IMR-90 (cell line): ENCODE measurements at regions not wholly inside any gene's neighbourhood (a gene's known extent, or its start where the extent isn't known, plus 50 kb on each side); places are given as distances from the start of the nearest gene placed in this dataset.

Experiments used
- ATAC-seq: fragments of 200-7000 bp; cut with Tn5 transposase; 2 replicates; pipeline ENCODE4 v1.9.1; 2020; ENCODE audit warnings: low read depth, mild to moderate bottlenecking, moderate library complexity
- BruUV-seq: library from RNA; stranded (reverse); fragments of 400-500 nt; replicated peaks from 2 replicates; lab custom pipeline; 2021; lab: Mats Ljungman, UMichigan
- CTCF ChIA-PET: fragments of 300-600 bp; formaldehyde crosslinking; extraction: SDS; loops from one replicate; lab custom pipeline; 2021; ENCODE audit warnings: antibody characterized with exemption; lab: Yijun Ruan, JAX
- POLR2A ChIA-PET: fragments of 300-600 bp; sonication (Branson Sonifier 250); formaldehyde crosslinking; loops from one replicate; lab custom pipeline; 2022; ENCODE audit warnings: antibody characterized with exemption; ENCODE audit not compliant: unreplicated experiment; lab: Charles Lee
- DNase-seq: peaks from one replicate; pipeline ENCODE4 v3.0.0; 2013
- H2AFZ ChIP-seq: replicated peaks from 2 replicates; pipeline ENCODE3; 2013; ENCODE audit warnings: low read length, mild to moderate bottlenecking; ENCODE audit not compliant: poor library complexity
- H2AK5ac ChIP-seq: 2 replicates; pipeline ENCODE4 v1.6.1; 2013; ENCODE audit warnings: low read depth, low read length, inconsistent platforms
- H2AK9ac ChIP-seq: replicated peaks from 2 replicates; pipeline ENCODE3; 2013; ENCODE audit warnings: mild to moderate bottlenecking, low read depth, low read length, moderate library complexity; ENCODE audit not compliant: poor library complexity
- H2BK120ac ChIP-seq: 2 replicates; pipeline ENCODE4 v1.6.1; 2013; ENCODE audit warnings: low read depth, low read length, inconsistent platforms
- H2BK15ac ChIP-seq: 3 replicates; pipeline ENCODE4 v1.6.1; 2013; ENCODE audit warnings: low read depth, low read length, inconsistent platforms
- H2BK20ac ChIP-seq: 2 replicates; pipeline ENCODE4 v1.6.1; 2013; ENCODE audit warnings: low read depth, mild to moderate bottlenecking, inconsistent platforms, low read length, moderate library complexity
- H2BK5ac ChIP-seq: 2 replicates; pipeline ENCODE4 v1.6.1; 2013; ENCODE audit warnings: mild to moderate bottlenecking, low read depth, low read length, inconsistent platforms; ENCODE audit not compliant: poor library complexity, severe bottlenecking
- H3K14ac ChIP-seq: replicated peaks from 2 replicates; pipeline ENCODE4 v1.6.1; 2013; ENCODE audit warnings: low read depth, low read length, inconsistent platforms
- H3K18ac ChIP-seq: 2 replicates; pipeline ENCODE4 v1.6.1; 2013; ENCODE audit warnings: low read depth, low read length, control low read depth
- H3K23ac ChIP-seq: 2 replicates; pipeline ENCODE4 v1.6.1; 2013; ENCODE audit warnings: low read depth, low read length, inconsistent platforms
- H3K27ac ChIP-seq: 2 replicates; pipeline ENCODE4 v1.5.1; 2013; ENCODE audit warnings: mild to moderate bottlenecking, control low read depth, low read length; ENCODE audit not compliant: insufficient read depth
- H3K27me3 ChIP-seq: 2 replicates; pipeline ENCODE4 v1.6.1; 2013; ENCODE audit warnings: low read length; ENCODE audit not compliant: control insufficient read depth, insufficient read depth
- H3K36me3 ChIP-seq: 2 replicates; pipeline ENCODE4 v1.6.1; 2013; ENCODE audit warnings: low read length, mixed read lengths; ENCODE audit not compliant: control insufficient read depth, insufficient read depth
- H3K4ac ChIP-seq: 2 replicates; pipeline ENCODE4 v1.6.1; 2013; ENCODE audit warnings: low read depth, low read length, inconsistent platforms
- H3K4me1 ChIP-seq: 2 replicates; pipeline ENCODE4 v1.6.1; 2013; ENCODE audit warnings: low read length, mixed read lengths; ENCODE audit not compliant: control insufficient read depth, insufficient read depth
- H3K4me2 ChIP-seq: 2 replicates; pipeline ENCODE4 v1.6.1; 2013; ENCODE audit warnings: low read depth, mild to moderate bottlenecking, control low read depth, low read length, moderate library complexity
- H3K4me3 ChIP-seq: 2 replicates; pipeline ENCODE4 v1.5.1; 2013; ENCODE audit warnings: low read depth, mild to moderate bottlenecking, control low read depth, low read length, moderate library complexity; ENCODE audit not compliant: insufficient read depth
- H3K56ac ChIP-seq: 2 replicates; pipeline ENCODE4 v1.6.1; 2013; ENCODE audit warnings: low read length, inconsistent platforms; ENCODE audit not compliant: insufficient read depth; ENCODE audit errors: extremely low read depth
- H3K79me1 ChIP-seq, 2 experiments: 2 replicates each; pipeline ENCODE4 v1.6.1; 2013; ENCODE audit warnings: low read length in 2 of 2, inconsistent platforms in 1 of 2, low read depth in 1 of 2
- H3K9ac ChIP-seq: 2 replicates; pipeline ENCODE4 v1.6.1; 2013; ENCODE audit warnings: low read depth, low read length, control low read depth
- H3K9me1 ChIP-seq: 2 replicates; pipeline ENCODE4 v1.6.1; 2013; ENCODE audit warnings: low read length, inconsistent platforms; ENCODE audit not compliant: insufficient read depth
- H3K9me3 ChIP-seq: 2 replicates; pipeline ENCODE4 v1.6.1; 2013; ENCODE audit warnings: low read length; ENCODE audit not compliant: control insufficient read depth, insufficient read depth
- H4K20me1 ChIP-seq: 2 replicates; pipeline ENCODE4 v1.6.1; 2013; ENCODE audit warnings: low read length, inconsistent platforms; ENCODE audit not compliant: insufficient read depth
- H4K5ac ChIP-seq: 2 replicates; pipeline ENCODE4 v1.6.1; 2013; ENCODE audit warnings: mild to moderate bottlenecking, low read depth, low read length, control low read depth
- H4K8ac ChIP-seq, 2 experiments: 2 replicates each; pipeline ENCODE4 v1.6.1; 2013; ENCODE audit warnings: low read depth in 2 of 2, low read length in 2 of 2, control low read depth in 1 of 2, inconsistent platforms in 1 of 2
- H4K91ac ChIP-seq: 2 replicates; pipeline ENCODE4 v1.6.1; 2013; ENCODE audit warnings: low read depth, low read length, inconsistent platforms; ENCODE audit not compliant: insufficient read depth
- BHLHE40 ChIP-seq: fragments of 150-350 bp; IDR thresholded peaks from 2 replicates; pipeline ENCODE4 v1.6.1; 2016; ENCODE audit warnings: mild to moderate bottlenecking, low read depth, low read length
- CEBPB ChIP-seq: IDR thresholded peaks from 2 replicates; pipeline ENCODE4 v1.6.1; 2012; ENCODE audit warnings: low read depth, low read length, improper control_type of control experiment
- CHD1 ChIP-seq: IDR thresholded peaks from 2 replicates; pipeline ENCODE4 v1.6.1; 2012; ENCODE audit warnings: low read depth, low read length, improper control_type of control experiment
- CTCF ChIP-seq: conservative IDR thresholded peaks from 2 replicates; pipeline ENCODE4 v1.5.1; 2012; ENCODE audit warnings: mild to moderate bottlenecking, low read depth, low read length, improper control_type of control experiment
- ELK1 ChIP-seq: fragments of 150-350 bp; IDR thresholded peaks from 2 replicates; pipeline ENCODE4 v1.6.1; 2016; ENCODE audit warnings: low read depth, mild to moderate bottlenecking, low read length, moderate library complexity, borderline replicate concordance
- FOS ChIP-seq: fragments of 150-350 bp; IDR thresholded peaks from 2 replicates; pipeline ENCODE4 v1.6.1; 2016; ENCODE audit warnings: low read depth, low read length
- MAFK ChIP-seq: IDR thresholded peaks from 2 replicates; pipeline ENCODE4 v1.6.1; 2012; ENCODE audit warnings: low read depth, low read length, improper control_type of control experiment
- MAZ ChIP-seq: IDR thresholded peaks from 2 replicates; pipeline ENCODE4 v1.6.1; 2012; ENCODE audit warnings: low read depth, mild to moderate bottlenecking, low read length, improper control_type of control experiment, moderate library complexity, borderline replicate concordance
- MXI1 ChIP-seq: IDR thresholded peaks from 2 replicates; pipeline ENCODE4 v1.6.1; 2012; ENCODE audit warnings: low read depth, mild to moderate bottlenecking, low read length, moderate library complexity, borderline replicate concordance
- NFE2L2 ChIP-seq: fragments of 150-350 bp; IDR thresholded peaks from 2 replicates; pipeline ENCODE4 v1.6.1; 2016; ENCODE audit warnings: low read depth, mild to moderate bottlenecking, low read length
- POLR2A ChIP-seq: IDR thresholded peaks from 2 replicates; pipeline ENCODE4 v1.6.1; 2012; ENCODE audit warnings: mild to moderate bottlenecking, low read depth, low read length
- RAD21 ChIP-seq: IDR thresholded peaks from 2 replicates; pipeline ENCODE4 v1.6.1; 2012; ENCODE audit warnings: low read length, improper control_type of control experiment
- RCOR1 ChIP-seq: IDR thresholded peaks from 2 replicates; pipeline ENCODE4 v1.6.1; 2012; ENCODE audit warnings: mild to moderate bottlenecking, low read length, improper control_type of control experiment; ENCODE audit not compliant: insufficient replicate concordance
- RFX5 ChIP-seq: IDR thresholded peaks from 2 replicates; pipeline ENCODE4 v1.8.0; 2012; ENCODE audit warnings: low read depth, mild to moderate bottlenecking, low read length, moderate library complexity
- SMC3 ChIP-seq: fragments of 150-350 bp; IDR thresholded peaks from 2 replicates; pipeline ENCODE4 v1.6.1; 2016; ENCODE audit warnings: low read depth, mild to moderate bottlenecking, antibody characterized with exemption, low read length, moderate library complexity
- USF2 ChIP-seq: fragments of 150-350 bp; IDR thresholded peaks from 2 replicates; pipeline ENCODE4 v1.6.1; 2017; ENCODE audit warnings: mild to moderate bottlenecking, antibody characterized with exemption, low read length, low read depth
- WGBS, 2 experiments: methylation state at CpG; one replicate each; pipeline versions ENCODE4 v1.1.5 to v1.1.7; 2013; ENCODE audit warnings: missing lambda C conversion rate in 2 of 2; ENCODE audit not compliant: insufficient read length in 1 of 2; ENCODE audit errors: extremely low coverage in 2 of 2; 5-methylcytosine and 5-hydroxymethylcytosine counted together
- dilution Hi-C: fragments of 300-500 bp; cut with HindIII; formaldehyde crosslinking; loops from one replicate; pipeline ENCODE4 v1.14.3; 2018; ENCODE audit warnings: low sequenced_read_pairs; ENCODE audit not compliant: unreplicated experiment
- in situ Hi-C: fragments of 300-500 bp; cut with MboI; formaldehyde crosslinking; loops from 3 replicates; pipeline ENCODE4 v1.14.3; 2019; ENCODE audit warnings: low sequenced_read_pairs, inconsistent platforms, mixed read lengths
- intact Hi-C: fragments of 100-400 bp; cut with micrococcal nuclease; formaldehyde crosslinking; loops from 2 replicates; pipeline ENCODE4 v1.10.0; 2022

GRCh38 chr12:125351788-125352187 lies 286.6 kb downstream of the AACS start:
- Histone ChIP-seq H3K14ac (no peak overlapping the region), H2BK5ac (no peak overlapping the region), H4K20me1 (no peaks in the 10 kb centered on the region), H3K4ac (no peak overlapping the region), H3K4me3 (no peak overlapping the region), H2AK9ac (no peak overlapping the region), H3K27me3 (no peaks in the 10 kb centered on the region), H2BK120ac (no peak overlapping the region), H4K8ac (no peak overlapping the region), H3K27ac (no peak overlapping the region), H3K9ac (no peak overlapping the region), H3K4me2 (no peak overlapping the region), H2AFZ (no peak overlapping the region), H4K5ac (no peak overlapping the region), H3K9me3 (peaks cover 12% of the 10 kb centered on the region), H2BK15ac (no peak overlapping the region), H3K23ac (no peak overlapping the region), H2BK20ac (no peak overlapping the region), H3K4me1 (no peaks in the 10 kb centered on the region), H3K56ac (no peak overlapping the region), H2AK5ac (no peak overlapping the region), H3K36me3 (no peaks in the 10 kb centered on the region), H3K9me1 (no peaks in the 10 kb centered on the region), H3K18ac (no peak overlapping the region), H4K91ac (no peak overlapping the region), H3K79me1 (no peaks in the 10 kb centered on the region)
- no TSS peak for BruUV-seq
- in situ Hi-C loops (no loop called here), intact Hi-C loops (no loop called here), dilution Hi-C loops (no loop called here)
- ChIA-PET CTCF (no interaction called here), POLR2A (no interaction called here)
- TF ChIP-seq CTCF (no peak), RAD21 (no peak), BHLHE40 (no peak), MAZ (no peak), FOS (no peak), MXI1 (no peak), MAFK (no peak), CHD1 (no peak), CEBPB (no peak), POLR2A (no peak), NFE2L2 (no peak), SMC3 (no peak), ELK1 (no peak), RFX5 (no peak), RCOR1 (no peak), USF2 (no peak)
- no peak for DNase-seq
- WGBS, 2 experiments, result 20% methylated on average over 1 of the region's 2 CpGs; no CpG with 5 or more reads in 1 of the 2 experiments
- ATAC-seq, result no peak
